GM21526 (cell line): ENCODE measurements at regions not wholly inside any gene's neighbourhood (a gene's known extent, or its start where the extent isn't known, plus 50 kb on each side); places are given as distances from the start of the nearest gene placed in this dataset.

Experiments
- ATAC-seq: cut with Tn5 transposase; IDR thresholded peaks from one replicate; pipeline ENCODE4 v1.9.1; 2021; ENCODE audit warnings: moderate library complexity; ENCODE audit not compliant: unreplicated experiment, low FRiP score

DNA sequence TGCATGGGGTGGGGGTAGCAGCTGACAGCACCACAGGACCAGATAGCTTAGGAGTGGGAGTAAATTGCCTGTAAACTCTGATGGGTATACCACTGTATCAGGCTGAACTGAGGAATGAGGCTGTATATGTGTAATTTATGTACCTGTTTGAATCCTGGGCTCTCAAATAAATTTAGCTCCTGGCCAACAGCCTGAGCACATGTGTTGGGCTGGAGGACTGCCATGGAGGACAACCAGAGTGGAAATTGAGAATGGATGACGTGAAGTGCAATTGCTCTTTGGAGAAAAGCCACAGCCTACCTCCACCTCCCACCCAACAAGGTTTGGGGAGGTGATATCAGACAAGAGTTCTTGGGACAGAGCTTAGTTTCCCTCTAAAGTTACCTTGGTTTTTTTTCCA lies 328.6 kb upstream of the PROK2 start:
- ATAC-seq, result no peak

GRCh38 chr3:72112435-72112834 lies 327.5 kb upstream of the PROK2 start:
- ATAC-seq, result no peak

- no peak for ATAC-seq
Measured at GRCh38 chr3:72111265-72112205, 326.6 kb upstream of the PROK2 start.

GRCh38 chr3:72109327-72110259 lies 324.6 kb upstream of the PROK2 start:
- no peak for ATAC-seq

DNA sequence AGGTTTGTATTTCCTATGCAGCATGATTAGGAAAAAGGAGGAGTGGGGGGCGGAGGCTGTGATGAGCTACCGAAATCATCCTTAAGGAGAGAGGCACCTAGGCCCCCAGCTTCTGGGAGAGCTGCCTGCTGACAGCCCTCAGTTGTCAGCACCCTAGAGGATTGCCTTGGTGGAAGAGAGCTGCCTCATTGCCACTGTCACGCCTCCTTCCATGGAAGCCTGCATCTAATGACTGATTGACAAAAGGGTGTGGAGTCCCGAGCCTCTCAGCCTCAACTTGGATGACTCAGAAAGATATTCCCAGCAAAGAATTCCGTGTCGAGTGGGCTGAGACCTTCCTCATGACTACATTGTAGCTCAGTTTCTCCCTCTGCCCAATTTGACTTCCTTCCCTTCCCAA lies 320.4 kb upstream of the PROK2 start:
- no peak for ATAC-seq

DNA sequence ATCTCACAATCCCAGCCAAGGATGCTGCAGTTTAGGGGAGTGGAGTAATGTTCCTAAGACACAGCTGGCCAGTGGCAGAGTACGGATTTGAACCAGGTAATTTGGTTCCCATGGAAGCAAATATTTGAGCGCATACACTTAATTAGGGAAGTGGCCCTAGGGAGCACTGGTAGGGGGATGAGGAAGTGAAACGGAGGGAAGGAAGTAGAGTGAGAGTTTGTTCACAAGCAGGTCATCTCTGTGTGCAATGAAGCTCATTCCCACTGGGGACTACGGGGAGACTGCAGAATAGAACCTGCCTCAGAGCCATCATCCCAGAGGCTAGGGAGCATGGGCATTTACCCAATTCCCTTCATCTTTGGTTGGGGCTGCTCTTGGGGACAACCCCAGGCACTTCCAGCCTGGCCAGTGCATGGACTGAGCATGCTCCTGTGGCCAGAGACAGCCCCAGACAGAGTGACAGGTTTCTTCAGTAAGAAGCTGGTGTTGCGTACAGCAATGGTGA lies 317.2 kb upstream of the PROK2 start:
- peak; percentile 58 for ATAC-seq

- ATAC-seq, result no peak
Measured at GRCh38 chr3:72101494-72101893, 316.5 kb upstream of the PROK2 start.

DNA sequence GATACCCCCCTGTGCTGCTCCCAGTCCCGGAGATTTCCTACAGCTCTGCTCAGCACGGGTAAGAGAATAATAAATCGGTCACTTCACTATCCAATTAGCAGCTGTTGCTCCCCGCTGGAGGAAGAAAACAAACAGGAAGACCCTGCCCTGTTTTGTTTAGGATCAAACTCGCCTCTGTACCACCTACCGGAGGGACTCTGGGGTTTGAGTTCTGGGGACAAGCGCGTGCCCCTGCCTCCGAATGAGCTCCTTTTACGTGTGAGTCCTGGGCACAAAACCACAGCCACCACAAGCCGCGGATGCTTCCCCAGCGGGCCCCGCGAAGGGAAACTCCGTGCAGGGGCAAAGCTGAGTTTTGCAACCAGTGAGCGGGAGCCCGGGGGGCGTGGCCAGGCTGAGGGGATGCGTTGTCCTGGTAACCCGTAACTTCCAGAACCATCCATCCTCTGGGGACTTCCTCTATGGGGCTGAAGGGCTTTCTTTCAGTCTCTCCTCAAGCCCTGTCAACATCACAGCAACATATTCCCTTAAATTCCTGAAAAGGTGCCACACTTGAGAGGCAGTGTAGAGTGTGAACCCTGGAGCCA lies 315.7 kb upstream of the PROK2 start:
- ATAC-seq, result peak; percentile 53

- ATAC-seq, result no peak
Measured at GRCh38 chr3:72100080-72100511, 315.1 kb upstream of the PROK2 start.

DNA sequence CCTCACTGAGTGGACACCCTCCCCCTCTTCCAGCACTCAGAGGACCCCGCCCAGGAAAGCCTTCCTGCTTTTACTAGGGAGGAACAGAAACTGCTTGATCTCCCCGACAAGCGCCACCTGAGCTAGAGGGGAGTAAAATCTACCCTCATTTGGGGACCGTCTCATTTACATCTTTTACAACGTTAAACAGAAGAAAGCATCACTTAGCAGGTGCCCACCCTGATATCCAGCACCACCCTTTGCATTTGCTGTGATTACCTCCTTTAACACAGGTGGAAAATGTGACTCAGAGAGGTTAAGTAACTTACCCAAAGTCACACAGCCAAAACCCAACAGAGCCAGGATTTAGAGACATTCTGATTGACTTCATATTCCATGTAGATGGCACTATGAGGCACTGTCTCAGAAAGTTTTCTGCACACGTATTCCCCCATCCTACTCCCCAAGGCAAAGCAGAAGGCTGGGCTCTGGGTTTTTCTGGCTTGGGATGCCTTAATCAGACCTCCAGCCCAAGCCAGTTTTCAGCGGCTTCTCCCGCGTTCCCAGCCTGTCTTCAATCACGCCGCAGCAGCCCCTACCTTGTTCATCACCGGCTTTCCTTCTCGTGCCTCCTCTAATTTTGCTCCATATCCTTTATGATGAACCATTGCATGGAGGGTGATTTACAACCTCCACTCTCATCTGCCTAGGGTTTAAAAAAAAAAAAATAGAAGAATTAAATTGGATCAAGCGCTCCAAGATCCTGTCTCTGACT lies 314.6 kb upstream of the PROK2 start:
- no peak for ATAC-seq

DNA sequence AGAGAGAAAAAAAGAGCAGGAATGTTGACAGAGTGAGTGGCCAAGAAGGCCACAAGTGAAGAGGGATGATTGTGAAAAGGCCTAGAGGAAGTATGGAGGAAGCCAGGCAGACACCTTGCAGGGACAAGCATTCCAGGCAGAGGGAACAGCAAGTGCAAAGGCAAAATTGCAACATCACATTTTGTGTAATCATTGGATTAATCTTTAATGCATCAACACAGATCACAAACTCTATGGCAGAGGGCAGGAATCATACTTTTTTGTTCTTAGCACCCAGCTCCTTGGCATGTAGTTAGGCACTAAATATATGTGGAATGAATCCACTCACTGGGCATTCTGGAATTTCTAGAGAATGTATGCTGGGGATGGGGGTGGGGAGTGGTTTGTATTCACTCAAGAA lies 312.1 kb upstream of the PROK2 start:
- ATAC-seq, result no peak

DNA sequence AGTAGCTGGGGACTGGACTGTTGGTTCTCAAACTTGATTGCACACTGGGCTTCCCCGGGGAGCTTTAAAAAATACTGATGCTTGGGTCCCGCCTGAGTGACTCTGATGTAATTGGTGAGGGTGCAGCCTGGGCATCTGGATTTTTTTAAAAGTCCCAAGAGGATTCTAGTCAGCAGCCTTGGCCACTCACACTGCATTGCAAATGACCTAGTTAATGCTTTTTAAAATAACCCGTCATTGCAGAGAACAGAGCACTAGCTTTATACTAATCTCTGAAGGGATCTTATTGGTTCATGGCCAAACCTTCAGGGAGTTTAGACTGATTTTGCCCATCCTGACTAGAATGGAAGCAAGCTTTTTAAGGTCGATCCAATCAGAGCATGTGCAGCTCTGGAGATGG lies 310.6 kb upstream of the PROK2 start:
- ATAC-seq, result no peak

DNA sequence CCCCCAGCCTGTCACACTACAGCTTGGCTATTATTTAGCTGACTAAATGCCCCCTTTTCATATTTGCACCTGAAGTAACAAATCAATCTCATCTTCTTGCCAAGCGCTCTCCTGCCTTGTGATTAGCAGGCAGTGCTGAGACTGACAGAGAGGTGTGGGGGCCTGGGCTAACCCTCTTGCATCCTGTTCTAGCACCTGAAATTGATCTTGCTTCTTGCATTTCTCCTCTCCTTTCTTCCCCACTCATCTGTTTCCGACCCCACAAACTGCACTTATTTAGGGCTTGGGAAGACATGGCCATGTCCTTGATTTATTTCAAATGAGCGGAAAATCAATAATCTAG lies 309.0 kb upstream of the PROK2 start:
- ATAC-seq, result no peak

DNA sequence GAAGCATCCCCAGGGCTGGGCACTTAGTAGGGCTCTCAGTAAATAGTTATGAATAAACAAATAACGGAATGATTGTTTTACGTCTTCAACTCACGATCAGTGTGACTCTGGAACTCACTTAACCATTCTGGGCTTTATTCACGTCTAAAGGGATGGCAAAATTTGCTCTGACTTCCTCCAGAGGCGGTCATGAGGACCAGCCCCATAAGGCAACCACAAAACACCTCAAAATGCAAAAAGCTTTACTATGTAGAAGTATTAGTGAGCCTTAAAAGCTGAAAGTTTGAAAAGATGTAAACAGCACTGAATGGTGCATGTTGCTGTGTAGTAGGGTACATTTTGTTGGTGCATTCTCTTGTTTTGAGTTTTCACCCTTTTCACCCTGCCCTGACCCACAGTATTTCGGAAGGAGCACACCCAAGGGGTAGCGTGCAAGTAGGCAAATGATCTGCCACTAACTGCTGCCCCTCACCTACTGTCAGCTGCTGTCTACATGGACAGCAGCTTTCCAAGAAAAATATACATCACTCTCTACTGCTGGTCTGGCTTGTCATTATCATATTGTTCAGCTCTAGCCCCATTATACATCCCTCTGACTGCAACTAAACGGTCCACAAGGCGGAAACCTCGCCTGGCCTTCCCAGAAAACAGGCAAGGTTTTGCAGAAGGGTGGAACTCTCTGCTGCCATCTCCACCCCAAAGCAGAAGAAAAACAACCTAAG lies 308.5 kb upstream of the PROK2 start:
- ATAC-seq, result no peak

GRCh38 chr3:72092778-72093177 lies 307.8 kb upstream of the PROK2 start:
- ATAC-seq, result no peak

DNA sequence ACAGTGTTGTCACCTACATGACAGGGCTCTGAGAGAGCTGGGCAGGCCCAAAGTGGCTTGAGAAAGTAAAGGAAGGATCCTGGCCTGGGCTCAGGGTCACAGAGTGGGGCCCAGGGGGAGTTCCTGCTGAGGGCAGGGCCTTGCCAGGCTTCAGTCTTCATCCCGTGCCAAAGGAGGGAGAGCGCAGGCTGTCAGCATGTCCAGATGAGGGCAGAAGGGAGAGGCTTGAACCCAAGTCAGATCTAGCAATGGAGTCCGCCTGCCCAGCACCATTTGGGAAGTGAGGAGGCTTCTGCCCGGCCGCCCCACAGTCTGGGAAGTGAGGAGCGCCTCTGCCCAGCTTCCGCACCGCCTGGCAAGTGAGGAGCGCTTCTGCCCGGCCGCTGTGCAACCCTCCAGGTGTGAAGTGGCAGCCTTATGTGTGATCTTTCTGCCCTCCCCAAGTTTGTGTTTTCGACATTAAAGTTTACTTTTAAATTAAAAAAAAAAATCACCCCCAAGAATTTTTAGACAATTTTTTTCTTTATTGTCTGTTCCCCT lies 303.6 kb upstream of the PROK2 start:
- ATAC-seq, result no peak

DNA sequence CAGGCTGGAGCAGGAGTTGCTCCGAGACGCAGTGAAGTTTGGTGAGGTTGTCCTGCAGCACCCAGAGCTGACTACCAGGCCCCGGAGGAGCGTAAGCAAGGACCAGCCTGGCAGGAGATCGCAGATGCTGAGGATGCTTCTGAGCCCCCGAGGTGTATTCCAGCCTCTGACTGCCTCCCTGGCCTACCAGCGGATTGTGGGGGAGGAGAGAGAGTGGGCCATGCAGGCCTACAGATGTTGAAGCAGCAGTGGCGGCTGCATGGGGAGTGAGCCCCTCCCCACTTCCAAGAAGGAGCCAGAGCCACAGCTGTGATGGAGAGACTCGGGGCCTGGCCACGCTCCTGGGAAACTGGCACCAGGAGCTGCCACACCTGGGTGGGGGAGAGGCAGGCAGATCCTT lies 302.5 kb upstream of the PROK2 start:
- ATAC-seq, result no peak

GRCh38 chr3:72086743-72087087 lies 301.8 kb upstream of the PROK2 start:
- ATAC-seq, result no peak

DNA sequence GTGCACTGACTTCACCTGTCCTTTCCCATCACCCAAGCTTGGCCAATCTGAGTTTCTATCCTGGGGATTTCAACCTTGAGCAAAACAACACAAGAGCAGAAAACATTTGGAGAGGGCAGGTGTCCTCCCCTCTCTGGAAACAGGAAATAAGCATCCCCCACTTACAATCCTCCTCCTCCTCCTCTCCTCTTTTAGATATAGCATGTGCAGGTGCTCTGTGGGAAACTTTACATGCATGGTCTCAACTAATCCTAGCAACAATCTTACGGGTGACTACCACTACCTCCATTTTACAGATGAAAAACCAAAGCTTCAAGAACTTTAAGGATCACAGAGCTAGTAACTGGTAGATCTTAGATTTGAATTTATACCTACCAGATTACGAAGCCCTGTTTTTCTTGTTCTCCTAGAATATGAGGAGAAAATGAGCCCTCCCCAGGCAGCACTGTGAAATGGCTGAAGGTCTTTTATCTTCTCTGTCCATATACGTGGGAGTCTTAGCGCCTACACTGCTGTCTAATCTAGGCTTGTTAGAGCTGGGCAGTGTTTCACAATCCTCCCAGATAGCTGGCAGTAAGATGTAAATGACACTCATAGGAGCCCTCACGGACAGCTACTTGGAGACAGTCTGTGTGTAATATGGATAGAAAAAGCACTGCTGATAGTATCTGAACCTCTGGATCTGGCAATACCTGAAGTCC lies 301.2 kb upstream of the PROK2 start:
- no peak for ATAC-seq
